ENCODE measurements at regions not wholly inside any gene's neighbourhood (a gene's known extent, or its start where the extent isn't known, plus 50 kb on each side); places are given as distances from the start of the nearest gene placed in this dataset.

DNA sequence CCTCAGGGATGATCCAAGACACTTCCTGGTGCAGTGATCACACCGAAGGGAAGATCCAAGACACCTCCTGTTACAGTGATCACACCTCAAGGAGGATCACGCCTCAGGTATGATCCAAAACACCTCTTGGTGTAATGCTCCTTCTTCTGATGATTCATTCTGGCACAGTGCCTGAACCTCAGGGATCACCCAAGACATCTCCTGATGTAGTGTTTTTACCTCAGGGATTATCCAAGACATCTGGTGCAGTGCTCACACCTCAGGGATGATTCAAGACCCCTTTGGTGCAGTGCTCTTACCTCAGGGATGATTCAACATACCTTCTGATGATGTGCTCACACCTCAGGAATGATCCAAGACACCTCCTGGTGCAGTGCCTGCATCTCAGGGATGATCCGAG is 124.4 kb downstream of the ASB1 start:
- TF ChIP-seq, protein P1, sequence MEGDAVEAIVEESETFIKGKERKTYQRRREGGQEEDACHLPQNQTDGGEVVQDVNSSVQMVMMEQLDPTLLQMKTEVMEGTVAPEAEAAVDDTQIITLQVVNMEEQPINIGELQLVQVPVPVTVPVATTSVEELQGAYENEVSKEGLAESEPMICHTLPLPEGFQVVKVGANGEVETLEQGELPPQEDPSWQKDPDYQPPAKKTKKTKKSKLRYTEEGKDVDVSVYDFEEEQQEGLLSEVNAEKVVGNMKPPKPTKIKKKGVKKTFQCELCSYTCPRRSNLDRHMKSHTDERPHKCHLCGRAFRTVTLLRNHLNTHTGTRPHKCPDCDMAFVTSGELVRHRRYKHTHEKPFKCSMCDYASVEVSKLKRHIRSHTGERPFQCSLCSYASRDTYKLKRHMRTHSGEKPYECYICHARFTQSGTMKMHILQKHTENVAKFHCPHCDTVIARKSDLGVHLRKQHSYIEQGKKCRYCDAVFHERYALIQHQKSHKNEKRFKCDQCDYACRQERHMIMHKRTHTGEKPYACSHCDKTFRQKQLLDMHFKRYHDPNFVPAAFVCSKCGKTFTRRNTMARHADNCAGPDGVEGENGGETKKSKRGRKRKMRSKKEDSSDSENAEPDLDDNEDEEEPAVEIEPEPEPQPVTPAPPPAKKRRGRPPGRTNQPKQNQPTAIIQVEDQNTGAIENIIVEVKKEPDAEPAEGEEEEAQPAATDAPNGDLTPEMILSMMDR (conservative IDR thresholded peaks at IDR 0.05 in 1 of 2, IDR thresholded peaks at IDR 0.05 in 1 of 2; ENCODE audit: low read depth in 1 of 2, low read length in 2 of 2), result no peak
- TF ChIP-seq EZH2 (IDR thresholded peaks at IDR 0.05; ENCODE audit: low read length, missing control alignments), result no peak

Measured in fibroblast of lung (primary cell).